Occipital lobe (tissue), 1 donor: ENCODE measurements at regions not wholly inside any gene's neighbourhood (a gene's known extent, or its start where the extent isn't known, plus 50 kb on each side); places are given as distances from the start of the nearest gene placed in this dataset.

Experiments
- DNase-seq: peaks from one replicate; lab custom pipeline; 2025; lab: John Stamatoyannopoulos, UW

DNA sequence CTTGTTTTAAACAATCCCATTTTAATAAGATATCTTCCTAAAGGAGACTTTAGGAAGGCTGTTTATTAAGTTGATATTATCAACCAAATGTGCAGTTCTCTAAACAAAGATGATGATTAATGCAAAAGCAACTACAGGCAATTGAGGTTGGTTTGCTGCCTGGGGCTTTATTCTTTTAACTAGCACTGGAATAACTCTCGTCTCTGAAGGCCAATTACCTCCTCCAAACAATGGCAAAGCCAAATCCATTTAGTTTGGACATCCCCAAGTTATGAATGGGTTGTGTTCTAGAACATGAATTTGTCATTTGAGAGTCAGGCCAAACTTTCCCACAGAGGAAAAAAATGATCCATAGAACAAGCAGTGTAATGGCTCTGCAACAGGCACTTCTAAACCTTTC lies 114.1 kb downstream of the SLC16A9 start:
- no peak for DNase-seq

DNA sequence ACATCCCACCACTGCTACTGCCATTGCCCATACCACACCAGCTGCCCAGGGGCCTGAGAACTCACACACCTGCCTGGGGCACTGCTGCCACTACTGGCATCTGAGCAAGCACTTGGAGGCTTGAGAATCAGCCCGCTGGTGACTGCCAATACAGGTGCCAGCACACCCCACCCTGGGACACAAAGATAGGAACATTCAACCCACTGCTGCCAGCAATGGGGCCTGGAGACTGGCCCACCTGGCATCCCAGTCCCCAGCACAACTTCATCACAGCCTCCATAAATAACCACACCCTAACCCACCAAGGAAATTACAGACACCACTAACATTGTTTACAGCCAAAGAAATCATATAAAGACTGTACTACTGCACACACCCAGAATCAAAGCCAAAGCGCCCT lies 115.9 kb downstream of the SLC16A9 start:
- DNase-seq, result no peak

DNA sequence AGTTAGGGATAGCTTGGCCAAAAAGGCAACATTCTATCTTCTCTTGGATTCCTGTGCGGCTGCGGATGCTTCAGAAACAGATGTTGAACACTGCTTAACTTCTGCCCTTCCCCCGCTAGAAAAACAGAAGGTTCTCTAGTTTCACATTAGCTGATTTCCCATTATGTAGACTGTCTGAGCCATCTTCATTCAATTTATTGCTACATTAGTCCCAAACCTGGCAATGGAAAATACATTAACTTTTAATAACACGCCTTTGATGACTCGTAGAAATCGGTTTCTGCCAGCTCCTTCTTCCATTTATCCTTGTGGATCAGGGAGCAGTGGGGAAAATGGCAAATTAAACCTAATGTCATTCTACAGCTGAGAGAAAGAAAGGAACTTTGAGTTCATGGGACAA lies 119.9 kb downstream of the SLC16A9 start:
- no peak for DNase-seq

DNA sequence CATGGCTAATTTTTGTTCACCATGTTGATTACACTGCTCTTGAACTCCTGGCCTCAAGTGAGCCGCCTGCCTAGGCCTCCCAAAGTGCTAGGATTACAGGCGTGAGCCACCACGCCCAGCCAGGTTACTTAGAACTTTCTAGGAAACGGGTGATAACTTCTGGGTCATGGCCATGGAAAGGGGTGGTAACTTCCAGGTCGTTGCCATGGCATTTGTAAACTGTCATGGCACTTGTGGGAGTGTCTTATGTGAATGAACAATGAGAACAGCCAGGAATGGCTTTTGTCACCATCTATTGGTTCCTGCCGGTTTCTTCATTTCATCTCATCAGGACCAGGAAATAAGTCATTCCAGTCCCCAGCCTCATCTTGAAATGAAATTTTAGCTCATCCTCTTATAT lies 120.9 kb downstream of the SLC16A9 start:
- no peak for DNase-seq

DNA sequence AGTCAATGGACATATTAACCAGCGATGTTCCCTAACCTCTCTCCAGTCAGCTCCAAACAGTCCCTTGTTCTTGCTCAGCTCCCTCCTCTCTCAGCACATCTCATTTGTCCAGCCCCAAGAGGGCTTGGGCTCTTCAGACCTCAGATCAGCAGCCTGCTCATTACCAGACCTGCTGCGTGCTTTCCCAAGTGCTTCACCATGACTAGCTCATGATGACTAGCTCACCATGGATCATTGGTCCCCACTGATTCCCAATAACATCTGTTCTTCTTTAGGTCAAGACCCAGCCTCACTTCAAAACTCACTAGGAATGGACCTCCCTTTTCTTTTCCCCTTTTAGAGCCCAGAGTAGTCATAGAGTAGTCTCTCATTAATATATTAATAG lies 121.9 kb downstream of the SLC16A9 start:
- DNase-seq, result no peak

DNA sequence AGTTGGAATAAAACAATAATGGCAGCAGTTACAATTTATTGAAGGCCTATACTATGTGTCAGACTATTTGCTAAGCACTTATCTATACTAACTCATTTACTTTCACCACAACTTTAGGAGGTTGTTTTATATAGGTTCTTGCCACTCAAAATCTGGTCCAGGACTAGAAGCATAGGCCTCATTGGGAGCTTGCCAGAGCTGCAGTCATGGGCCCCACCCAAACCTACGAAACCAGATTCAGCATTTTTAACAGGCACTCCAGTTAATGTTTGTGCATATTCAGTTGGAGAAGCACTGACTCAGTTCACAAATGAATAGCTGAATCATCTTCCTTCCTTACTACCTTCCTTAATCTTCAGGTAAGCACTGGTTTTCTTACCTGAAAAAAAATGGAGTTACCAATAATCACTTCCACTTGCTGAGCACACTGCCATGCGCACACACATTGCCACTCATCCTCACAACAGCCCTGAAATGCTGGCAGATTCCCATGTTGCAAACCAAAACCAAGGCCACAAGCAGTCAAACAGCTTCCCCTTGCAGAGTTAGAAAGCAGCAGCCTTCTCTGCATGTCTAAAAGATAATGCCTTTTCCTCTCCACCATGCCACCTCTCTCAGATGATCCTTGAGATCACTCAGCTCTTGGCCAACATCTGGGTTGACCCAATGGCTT lies 122.4 kb downstream of the SLC16A9 start:
- no peak for DNase-seq

DNA sequence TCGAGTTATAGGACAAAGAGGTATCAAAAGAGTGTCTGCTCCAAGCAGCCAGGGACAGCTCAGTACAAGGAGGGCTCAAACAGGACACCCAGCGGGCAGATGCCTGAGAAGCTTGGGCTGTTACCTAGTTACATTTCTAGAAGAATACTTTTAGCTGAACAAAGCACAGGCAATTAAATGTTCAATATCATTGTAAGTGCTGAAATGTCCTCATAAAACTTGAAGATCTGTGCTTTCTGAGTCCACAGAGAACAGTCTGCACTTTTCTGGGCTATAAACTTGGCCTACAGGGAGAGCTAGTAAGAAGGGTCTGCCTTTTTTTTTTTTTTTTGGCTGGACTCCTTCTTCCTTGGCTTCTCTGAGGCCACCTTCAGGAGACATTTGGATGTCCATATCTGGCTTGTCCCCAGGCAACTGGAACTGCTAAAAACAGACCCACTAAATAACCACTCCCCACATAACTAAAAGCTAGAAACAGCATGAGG lies 123.2 kb downstream of the SLC16A9 start:
- DNase-seq, result no peak

DNA sequence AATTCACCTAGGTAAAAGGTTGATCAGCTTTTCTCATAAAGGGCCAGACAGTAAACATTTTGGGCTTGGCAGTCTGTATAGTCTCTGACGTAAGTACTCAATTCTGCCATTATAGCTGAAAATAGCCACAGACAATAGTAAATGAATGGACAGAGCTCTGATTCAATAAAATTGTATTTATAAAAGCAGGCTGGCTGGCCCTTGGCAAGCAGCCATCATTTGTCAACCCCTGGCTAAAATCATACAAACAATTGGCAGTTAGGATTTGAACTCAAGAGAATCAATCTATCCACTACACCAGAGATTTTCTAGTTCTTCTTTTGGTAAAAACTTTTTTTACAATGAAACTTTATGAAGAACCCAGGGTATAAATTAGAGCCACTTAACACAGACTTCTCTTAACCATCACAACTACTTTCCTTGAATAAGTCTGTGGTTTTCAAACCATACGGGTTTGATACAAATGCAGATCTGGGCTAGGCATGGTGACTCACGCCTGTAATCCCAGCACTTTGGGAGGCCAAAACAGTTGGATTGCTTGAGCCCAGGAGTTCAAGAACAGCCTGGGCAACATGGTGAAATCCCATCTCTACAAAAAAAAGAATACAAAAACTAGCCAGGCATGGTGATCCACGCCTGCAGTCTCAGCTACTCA lies 124.5 kb downstream of the SLC16A9 start:
- DNase-seq, result peak; percentile 33

DNA sequence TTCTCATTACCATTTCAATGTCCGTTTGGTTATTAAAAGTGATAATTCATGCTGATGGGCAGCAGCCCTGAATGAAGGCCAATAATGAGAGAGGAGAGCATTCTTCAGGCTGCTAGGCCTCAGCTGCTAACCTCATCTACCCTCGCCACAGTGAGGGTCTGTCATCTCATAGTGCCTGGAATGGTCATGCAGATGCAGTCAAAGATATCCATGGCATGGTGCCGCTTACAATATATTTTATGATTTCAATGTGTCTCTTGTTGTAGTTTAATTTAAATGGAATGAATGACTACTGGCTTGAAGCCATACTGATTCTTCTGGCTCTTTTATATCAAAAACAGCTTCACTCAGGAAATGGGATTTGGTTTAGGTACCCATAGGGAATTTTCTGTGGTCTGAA lies 126.9 kb downstream of the SLC16A9 start:
- DNase-seq, result no peak

DNA sequence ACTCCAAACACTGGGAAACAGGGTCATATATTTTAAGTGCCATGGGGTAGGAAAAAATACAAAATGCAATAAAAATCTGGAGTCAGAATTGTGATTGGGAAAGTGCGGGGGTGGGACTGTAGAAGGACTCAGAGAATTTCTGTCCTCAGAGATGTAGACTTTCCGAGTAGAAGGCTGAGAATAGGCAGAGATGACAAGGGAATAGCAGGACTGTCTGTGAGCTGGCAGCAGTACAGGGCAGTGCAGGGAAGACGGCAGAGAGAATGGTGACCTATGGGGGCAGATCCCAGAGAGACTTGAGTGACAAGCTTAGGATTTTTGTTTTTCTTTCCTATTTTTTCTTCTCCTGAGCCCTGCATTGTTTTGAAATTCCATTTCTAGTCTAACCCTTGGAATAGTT lies 127.6 kb downstream of the SLC16A9 start:
- DNase-seq, result no peak

DNA sequence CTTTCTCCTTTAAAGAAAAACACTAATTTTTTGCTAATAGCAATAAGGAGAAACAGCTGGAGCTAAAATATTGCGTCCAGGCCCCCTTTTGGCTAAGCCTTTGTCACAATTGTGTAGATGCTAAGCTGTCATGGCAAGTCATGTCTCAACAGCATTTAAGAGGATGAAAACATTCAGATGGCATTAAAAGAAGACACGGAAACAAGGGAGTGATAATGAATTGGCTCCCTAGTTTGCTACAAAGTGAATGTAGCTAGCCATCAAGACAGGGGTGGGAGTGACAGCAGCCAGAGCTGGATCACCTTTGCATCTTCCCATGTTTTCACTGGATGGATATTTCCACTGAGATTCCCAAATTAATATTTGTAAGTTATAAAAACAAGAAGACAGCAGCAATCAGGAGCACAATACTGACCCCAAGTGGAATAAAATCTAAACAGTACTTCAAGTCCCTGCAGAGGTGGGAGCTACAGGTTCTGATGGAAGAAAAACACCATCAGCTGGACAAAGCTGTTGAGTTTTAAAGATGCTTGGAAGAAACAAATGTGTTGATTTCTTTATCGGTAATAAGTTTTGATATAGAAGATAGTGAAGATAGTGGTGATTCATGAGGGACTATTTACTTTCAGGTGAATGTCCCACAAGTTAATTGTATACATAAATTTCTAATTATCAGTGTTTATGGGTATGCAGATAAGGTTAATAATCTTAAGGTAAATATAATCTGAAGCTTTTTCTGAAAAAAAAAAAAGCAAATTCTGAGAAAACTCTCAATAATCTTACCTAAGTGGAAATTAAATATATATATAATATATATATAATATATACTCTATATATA lies 129.4 kb downstream of the SLC16A9 start:
- no peak for DNase-seq

DNA sequence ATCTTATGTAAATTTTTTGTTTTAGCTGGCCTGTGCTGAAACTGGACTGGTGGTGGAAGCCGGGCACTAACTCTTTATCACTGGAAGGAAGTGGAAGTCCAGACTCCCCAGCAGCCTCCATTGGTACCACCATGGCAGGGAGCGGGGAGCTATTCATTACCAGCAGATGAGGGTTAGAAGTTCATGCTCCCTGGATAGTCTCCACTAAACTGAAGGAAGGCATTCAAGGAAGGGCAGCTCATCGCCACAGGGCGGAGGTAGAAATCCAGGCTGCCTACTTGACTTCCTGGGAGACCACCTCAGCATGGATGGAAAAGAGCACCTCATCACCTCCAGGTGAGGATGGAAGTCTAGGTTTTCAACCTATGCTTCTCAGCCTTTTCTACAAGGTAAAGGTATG lies 130.9 kb downstream of the SLC16A9 start:
- DNase-seq, result no peak

DNA sequence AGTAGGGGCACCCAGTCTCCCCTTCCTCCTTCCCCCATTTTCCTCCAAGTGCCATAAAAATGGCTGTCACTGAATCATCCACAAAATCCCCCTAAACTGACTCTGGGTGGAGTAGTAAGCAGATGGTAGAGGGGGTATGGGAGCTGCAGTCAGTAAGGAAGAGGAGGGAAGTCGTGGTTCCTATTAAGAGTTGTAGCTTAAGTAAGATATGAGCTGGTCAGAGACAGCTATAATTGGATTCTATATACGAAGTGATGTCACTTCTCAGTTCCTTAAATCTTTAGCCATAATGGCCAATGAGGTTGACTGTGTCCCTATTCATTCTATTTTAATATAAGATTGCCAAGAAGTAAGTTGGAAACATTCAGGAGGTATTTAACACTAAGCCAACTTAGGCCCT lies 131.7 kb downstream of the SLC16A9 start:
- DNase-seq, result no peak

DNA sequence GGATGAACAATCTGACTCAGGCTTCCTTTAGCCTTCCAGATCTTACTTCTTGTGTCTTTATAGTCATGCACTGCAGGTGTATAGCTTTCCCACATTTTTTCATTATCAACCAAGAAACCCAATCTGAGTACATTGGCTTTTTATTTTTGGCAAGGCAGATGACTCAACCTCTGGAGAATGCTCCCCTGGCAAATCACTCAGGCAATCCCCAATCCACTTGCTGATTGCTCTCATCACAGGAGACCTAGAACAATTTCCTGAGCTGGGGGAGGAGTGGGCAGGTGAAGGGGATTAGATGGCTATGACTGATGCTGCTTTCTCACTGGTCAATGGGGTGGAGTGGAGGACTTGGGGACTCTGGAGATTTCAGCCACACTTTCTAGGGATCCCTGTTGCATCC lies 134.4 kb downstream of the SLC16A9 start:
- DNase-seq, result no peak

DNA sequence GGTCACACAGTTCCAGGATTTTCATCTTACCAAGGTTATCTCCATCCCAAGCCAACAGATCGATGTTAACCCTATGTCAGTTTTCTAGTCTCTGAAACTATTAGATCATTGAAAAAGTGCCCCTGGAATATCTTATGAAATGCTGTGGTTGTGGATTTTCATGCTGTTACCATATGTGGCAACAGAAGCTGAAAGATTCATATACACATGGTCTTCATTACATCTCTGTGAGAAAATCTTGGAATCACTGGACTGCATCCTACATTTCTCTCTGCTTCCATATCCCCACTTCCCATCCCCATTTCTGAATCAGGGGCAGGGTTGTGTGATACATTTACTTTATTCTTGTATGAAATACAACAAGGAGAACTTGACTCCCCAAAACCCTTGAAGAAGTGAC lies 146.1 kb downstream of the SLC16A9 start:
- no peak for DNase-seq

DNA sequence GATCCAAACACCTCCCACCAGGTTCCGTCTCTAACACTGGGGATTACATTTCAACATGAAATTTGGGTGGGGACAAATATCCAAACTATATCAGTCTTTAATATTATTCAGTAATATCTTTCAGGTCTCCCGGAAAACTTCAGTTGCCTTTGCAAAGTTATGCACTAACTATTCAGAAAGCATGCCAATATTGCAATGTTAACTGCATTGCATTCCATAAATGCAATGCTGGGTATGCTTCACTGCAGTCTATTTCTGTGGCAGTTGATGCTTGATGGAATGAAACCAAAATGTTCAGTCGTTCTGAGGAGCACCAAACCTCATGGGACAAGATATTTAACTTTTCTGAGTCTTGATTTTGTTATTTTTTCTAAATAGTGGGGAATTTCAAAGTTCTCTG lies 147.5 kb downstream of the SLC16A9 start:
- no peak for DNase-seq

DNA sequence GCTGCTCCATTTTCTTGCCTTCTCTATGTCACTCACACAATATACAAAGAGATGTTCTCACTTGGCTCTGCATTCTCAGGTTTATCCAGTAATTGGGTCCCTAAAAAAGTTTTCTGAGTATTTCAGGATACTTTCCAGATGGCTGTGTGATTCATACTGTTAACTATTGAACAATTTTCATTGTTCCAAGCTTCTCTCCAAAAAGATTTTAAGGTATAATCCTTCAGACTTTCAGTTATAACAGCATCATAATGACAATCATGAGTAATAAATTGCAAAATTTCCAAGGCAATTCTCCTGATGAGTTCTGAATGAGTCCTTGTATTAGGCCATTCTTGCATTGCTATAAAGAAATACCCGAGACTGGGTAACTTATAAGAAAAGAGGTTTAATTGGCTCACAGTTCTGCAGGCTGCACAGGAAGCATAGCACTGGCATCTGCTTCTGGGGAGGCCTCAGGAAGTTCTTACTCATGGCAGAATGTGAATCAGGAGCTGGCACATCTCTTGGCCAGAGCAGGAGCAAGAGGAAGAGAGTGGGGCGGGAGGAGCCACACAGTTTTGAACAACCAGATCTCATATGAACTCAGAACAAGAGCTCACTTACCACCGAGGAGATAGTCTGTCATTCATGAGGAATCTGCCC lies 148.1 kb downstream of the SLC16A9 start:
- DNase-seq, result peak; percentile 54

DNA sequence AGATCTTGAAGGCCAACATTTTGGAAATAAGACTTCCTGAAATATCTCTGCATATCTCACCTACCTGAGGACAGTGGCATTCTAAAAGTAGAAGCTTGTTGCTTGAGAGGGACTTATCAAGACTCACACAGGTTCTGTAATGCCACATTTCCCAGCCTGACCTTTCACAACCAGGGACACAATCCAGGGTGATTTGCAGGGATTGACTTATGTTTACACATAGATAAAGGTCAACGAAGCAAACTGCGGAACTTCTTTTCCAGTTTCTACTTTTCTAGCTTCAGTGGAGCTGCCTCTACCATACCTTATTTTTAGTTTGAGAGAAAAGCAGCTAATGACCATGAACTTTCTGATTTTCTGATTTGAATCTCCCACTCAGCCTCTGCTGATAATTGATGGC lies 148.7 kb downstream of the SLC16A9 start:
- DNase-seq, result no peak

DNA sequence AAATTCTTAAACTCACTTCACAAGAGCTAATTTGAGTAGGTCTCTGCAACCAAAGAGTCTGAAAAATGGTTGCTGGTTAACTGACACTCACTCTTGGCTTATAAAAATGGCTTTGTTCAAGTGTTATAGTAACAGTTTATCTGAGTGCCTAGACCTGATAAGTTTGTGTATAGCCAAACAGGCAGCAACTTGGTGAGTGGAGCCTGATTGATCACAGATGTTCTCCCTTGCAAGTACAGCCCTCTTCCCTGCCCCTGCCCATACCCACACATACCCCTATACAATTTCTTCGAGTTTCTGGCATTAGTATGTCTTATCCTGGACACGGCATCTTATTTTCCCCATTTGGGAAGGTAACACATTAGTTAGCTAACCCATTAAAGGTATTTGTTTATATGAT lies 149.5 kb downstream of the SLC16A9 start:
- DNase-seq, result no peak

DNA sequence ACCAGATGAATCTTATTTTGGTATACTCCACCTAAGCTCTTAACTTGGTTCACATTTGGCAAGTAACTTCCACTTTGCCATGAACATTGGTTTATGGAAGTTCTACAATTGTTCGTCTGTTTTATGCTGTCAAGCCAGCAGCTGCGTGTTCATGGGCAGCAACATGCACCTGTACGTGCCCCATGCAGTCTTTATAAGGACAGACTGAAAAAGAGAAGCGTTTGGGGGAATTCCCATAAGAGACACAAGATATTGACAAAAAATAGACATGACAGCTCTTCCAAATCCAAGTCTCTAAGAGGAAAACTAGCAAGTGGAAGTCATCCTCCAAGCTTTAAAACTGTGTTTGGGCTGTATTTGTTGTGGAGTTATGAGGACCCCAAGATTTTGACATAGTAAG lies 151.6 kb downstream of the SLC16A9 start:
- DNase-seq, result no peak

DNA sequence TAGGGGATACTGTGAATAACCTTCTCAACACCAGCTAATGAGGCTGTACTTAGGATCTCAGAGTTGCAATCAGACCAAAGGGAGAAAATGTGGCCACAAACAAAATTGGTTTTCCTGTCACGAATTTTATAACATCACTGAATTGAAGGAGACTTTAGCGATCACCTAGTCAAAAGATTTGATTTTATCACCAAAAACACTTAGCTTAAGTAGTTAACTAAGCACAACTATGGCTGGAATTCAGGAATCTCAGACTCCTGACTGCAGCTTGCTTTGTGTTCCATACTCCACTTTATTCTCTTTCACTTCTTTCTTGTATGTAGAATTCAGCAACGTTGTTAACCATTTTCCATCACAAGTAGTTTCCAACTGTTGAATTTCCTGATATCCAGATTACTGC lies 152.0 kb downstream of the SLC16A9 start:
- DNase-seq, result no peak

DNA sequence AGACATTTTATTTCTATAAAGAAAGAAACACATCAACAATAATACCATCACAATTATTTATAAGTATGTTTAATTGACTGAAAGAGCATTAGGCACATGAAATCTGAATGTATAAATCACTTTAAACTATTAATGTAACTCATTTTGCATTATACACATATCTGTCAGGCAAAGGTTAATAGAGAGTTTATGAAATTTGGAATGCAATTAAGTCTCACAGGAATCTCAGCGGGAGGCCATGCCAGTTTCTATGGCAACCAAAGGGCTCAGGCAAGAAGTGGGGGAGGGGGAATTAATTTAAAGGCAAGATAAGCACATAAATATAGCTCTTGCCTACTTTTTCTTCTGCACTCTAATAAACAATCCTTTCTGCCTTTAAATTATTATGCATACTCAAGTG lies 152.6 kb downstream of the SLC16A9 start:
- DNase-seq, result no peak
